ENCODE measurements at regions not wholly inside any gene's neighbourhood (a gene's known extent, or its start where the extent isn't known, plus 50 kb on each side); places are given as distances from the start of the nearest gene placed in this dataset.

GRCh38 chr2:65724336-65724735, 291.9 kb upstream of the SPRED2 start:
- no peak for DNase-seq (ENCODE audit: low spot score)
- no peak for TF ChIP-seq CTCF (IDR thresholded peaks at IDR 0.05)
- no peak overlapping the region for H3K27ac ChIP-seq
- no peak overlapping the region for H3K4me3 ChIP-seq

- H3K4me3 ChIP-seq, result no peak overlapping the region
- no peak for TF ChIP-seq CTCF (IDR thresholded peaks at IDR 0.05)
- DNase-seq (ENCODE audit: low spot score), result no peak
These were observed 289.8 kb upstream of the SPRED2 start for GRCh38 chr2:65722028-65722778.

GRCh38 chr2:65716698-65717097, 284.3 kb upstream of the SPRED2 start:
- H3K27ac ChIP-seq, result no peak overlapping the region

More at GRCh38 chr2:65722028-65722778, 289.8 kb upstream of the SPRED2 start:
- no peak overlapping the region for H3K27ac ChIP-seq

GRCh38 chr2:65715323-65715722, 282.9 kb upstream of the SPRED2 start:
- H3K27ac ChIP-seq, result no peak overlapping the region

More at GRCh38 chr2:65716698-65717097, 284.3 kb upstream of the SPRED2 start:
- no peak overlapping the region for H3K4me3 ChIP-seq
- no peak for DNase-seq (ENCODE audit: low spot score)
- TF ChIP-seq CTCF (IDR thresholded peaks at IDR 0.05), result no peak

GRCh38 chr2:65714866-65715265, 282.5 kb upstream of the SPRED2 start:
- no peak for DNase-seq (ENCODE audit: low spot score)
- Histone ChIP-seq H3K27ac (no peak overlapping the region), H3K4me3 (no peak overlapping the region)
- no peak for TF ChIP-seq CTCF (IDR thresholded peaks at IDR 0.05)

More at GRCh38 chr2:65715323-65715722, 282.9 kb upstream of the SPRED2 start:
- TF ChIP-seq CTCF (IDR thresholded peaks at IDR 0.05), result no peak
- DNase-seq (ENCODE audit: low spot score), result no peak
- H3K4me3 ChIP-seq, result no peak overlapping the region

- no peak overlapping the region for H3K27ac ChIP-seq
- H3K4me3 ChIP-seq, result no peak overlapping the region
- no peak for TF ChIP-seq CTCF (IDR thresholded peaks at IDR 0.05)
- no peak for DNase-seq (ENCODE audit: low spot score)
These were observed 279.5 kb upstream of the SPRED2 start for GRCh38 chr2:65711863-65712262.

- no peak overlapping the region for H3K4me3 ChIP-seq
- no peak for TF ChIP-seq CTCF (IDR thresholded peaks at IDR 0.05)
- DNase-seq (ENCODE audit: low spot score), result no peak
- H3K27ac ChIP-seq, result no peak overlapping the region
These were observed 278.4 kb upstream of the SPRED2 start for GRCh38 chr2:65710779-65711295.

All from coronary artery (tissue), 2 donors.